Activated CD8-positive, alpha-beta memory T cell treated with anti-CD3 and anti-CD28 coated beads, Interleukin-2, amount 50 U/mL, for 48 hours (primary cell): ENCODE measurements at regions not wholly inside any gene's neighbourhood (a gene's known extent, or its start where the extent isn't known, plus 50 kb on each side); places are given as distances from the start of the nearest gene placed in this dataset.
"Not testable (repeated sequence)": the region's sequence is repeated elsewhere in the genome, so short reads cannot be mapped to it uniquely, and the experiment has no call there.

Experiments used
- DNase-seq: peaks from one replicate; pipeline ENCODE4 v3.0.0-alpha.2; 2020

DNA sequence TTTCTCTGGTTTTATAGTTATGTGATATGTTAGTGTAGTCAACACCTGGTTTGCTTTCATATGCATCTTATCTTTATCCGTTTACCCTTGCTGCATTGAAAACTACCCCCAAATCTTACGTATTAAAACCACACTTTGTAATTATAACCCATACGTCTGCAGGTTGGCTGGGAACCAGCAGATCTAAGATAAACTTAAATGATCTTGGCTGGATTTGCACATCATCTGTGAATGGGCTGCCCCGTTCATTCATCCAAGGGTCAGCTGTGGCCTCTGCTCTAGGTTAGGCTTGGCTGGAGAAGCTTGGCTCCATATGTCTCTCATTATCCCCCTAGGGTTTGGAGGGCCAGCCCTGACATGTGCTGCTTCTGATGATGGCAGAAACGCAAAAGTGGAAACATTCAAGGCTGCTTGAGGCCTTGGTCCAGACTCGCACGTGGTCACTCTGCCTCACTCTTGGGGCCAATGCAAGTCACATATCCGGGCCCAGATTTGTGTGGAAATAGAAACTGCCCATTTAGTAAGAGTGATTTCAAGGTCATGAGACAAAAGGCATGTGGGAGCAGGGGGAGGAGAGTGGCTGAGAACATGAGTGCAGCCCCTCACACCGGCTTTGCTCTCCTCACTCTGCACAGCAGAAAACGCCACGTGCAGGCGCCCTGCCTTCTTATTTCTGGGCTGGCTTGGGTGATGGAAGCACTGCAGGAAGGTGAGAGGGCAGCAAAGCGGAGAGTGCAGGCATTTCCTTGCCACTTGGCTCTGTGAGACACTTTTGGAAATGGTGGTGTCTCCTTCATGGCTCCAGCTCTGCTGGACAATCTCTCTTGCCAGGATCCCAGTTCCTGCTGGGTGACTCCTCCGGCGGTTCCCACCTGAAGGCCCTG, 553.8 kb downstream of the GLRX3 start:
- no peak for DNase-seq

DNA sequence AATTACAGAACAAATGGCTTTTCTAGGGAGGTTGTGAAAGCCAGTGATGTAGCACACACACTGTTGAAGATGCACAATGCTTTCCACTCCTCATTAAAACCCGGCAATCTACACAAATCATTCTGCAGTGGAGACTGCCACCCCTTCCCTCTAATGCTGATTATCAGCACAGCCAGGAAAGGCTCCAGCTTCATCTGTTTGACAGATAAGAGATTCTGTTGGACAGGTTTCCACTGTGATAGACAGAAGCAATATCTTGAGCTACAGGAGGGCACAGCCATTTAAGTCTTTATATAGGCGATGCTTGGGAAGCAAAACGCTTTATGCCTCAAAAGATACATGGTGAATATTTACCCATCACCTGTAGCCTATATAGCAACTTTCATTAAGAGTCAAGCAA, 555.6 kb downstream of the GLRX3 start:
- no peak for DNase-seq

DNA sequence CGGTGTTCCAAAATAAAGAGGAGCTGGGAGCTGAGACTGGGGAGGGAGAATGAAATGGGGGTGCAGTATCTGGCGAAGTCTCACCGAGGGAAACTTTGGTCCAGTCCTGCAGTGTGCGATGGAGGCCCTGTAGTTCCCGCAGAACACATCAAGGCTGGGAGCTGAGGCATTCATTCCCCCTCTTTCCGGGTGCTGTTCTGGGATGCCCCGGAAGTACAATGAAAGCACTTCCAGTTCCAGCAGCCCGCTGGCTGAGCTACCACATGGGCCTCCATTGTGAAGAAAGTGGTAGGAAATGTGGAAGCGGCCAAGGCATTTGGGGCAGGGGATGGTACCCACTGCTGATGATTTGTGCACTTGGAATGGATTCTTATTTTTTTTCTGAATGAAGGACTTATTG, 560.7 kb downstream of the GLRX3 start:
- no peak for DNase-seq

DNA sequence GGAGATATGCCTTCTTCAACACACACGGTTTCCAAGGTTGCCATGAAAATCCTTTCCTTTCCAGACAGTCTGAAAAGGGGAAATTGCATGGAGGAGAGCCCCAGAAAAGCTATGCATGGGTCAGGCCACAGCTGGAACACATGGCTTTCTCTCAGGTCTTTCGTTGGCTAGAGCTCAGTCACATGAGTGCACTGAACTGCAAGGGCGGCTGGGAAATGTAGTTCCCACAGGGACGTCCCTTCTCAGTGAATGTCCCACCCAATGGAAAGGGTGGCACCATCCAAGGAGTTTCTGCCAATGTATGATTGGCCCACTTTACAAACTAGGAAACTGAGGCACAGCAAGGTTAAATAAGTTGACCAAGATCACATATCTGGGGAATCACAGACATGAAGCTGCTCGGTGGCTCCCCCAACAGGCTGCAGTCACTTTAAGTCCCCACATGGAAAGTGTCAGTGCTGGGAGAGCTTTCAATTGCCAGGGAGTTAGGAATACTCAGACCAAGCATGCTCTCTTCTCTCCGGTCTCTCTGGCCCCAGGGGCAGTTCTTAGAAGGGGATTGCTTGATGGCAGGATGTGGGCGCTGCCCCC, 571.3 kb downstream of the GLRX3 start:
- DNase-seq: no peak

DNA sequence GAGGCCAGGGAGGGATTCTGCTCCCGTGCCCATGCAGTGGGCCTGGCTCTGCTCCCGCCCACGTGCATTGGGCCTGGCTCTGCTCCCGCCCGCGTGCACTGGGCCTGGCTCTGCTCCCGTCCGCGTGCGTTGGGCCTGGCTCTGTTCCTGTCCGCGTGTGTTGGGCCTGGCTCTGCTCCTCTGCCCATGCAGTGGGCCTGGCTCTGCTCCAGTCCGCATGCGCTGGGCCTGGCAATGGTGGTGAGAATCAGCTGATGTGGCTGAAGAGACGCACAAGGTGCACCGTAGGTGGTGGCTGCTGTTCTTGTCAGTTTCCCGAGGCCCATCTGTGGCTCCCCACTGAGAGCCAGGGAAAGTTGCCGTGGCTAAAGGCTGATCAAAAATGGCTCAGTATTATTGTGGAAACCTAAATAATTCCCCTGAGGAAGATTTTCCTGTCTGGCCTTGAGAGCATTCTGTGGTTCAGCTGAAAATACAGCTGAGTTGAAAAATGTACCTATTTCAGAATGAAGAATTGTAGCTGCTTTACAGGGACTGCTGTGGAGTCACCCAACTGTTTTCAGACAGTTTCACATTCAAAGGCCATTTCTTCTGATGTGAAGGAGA, 572.4 kb downstream of the GLRX3 start:
- DNase-seq: no peak

DNA sequence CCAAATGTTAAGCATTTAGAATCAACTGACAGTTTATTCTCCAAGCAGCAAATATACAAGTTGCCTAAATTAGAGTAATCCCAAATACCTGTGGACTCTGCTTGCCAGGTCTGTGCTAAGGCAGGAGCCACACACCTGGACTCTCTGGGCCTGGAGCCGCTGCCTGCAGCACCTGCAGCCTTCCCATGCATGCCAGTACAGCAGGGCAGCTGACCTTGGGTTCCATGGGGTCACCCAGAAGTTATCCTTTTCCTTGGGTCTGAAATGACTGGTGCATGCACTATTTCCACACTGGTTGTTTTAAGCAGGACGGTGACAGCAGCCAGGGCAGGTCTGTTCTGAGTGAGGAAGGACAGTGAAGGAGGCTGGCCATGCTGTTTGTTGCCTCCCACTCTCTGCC, 573.2 kb downstream of the GLRX3 start:
- DNase-seq: no peak

DNA sequence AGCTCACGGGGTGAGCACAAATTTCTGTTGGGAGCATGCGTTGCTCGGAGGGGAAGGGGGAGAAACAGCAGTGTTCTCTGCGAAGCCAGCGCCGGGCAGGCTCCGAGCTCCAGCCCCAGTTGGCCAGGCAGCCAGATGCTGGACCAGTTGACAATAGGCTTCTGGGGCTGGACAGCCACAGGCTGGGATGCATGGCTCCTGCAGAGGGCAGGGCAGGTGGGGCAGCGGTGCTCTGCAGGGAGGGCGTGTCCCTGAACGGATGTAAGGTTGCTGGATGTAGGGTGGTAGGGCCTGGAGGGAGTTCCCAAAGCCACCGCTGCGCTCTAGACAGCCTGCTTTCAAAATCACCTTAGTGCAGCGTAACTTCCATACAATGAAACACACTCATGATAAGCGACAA, 574.9 kb downstream of the GLRX3 start:
- DNase-seq: no peak

DNA sequence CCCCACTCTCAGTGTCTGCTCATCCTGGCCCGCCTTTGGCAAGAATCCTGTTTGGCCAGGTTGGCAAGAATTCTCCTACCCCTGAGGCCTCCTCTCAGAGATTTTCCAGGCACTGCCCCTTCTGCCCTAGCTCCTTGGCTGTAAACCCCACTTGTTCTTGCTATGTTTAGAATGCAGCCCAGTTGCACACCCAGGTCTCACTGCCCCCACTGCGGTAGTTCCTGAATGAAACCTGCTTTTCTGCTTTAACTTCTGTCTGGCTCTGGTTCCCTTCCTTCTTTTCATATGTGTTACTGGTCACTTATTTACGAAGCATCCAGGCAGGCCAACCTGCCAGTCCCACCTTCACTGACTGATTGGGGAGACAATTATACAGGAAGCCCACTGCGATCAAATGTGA, 576.9 kb downstream of the GLRX3 start:
- no peak for DNase-seq

DNA sequence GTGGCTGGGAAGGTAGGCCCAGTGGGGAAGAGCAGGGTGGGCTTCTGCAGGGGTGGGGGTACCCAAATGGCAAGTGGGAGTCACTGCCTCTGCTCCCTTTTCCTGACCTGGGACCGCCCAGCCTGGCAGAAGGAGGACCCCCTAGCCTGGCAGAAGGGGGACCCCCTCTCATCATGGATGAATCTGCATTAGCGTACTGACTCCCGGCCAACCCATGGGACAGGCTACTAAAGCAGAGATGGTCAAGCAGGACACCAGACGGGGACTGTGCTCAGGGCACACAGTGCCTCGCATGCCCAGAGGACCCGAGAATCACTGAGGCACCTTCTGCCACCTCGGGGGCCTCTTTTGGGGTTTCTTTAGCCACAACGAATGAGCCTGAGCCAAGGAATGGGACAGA, 577.5 kb downstream of the GLRX3 start:
- no peak for DNase-seq

DNA sequence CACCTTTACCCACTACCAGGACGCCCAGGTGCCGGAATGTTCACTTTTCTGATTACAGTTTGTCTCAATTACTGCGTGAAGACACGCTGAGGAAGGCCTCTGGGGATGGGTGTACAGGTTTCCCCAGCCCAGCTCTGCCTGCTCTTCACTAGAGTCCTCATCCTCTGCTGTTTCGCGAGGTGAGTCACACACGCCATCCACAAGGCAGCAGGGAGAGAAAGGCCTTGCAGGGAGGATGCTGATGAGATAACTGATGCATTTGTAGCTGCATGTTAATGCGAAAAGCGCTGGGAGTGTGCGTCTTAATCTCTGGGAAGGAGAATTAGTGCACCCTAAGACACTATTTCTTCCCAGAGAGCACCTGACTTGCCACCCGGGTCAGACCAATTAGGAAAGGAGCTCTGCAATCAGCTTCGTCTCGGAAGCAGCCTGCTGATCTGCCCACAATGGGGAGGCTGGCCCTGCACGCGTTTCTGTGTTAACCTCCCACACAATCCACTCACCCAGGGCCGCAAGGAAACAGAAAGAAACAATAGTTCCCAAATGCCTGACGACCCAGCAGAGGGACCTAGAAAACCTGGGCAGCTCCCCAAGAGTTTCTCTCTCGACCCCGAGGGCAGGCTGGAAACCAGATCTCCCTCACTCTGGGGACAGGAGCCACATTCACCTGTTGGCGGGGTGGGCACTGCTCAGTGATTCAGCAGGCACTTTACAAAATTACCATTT, 578.7 kb downstream of the GLRX3 start:
- no peak for DNase-seq

DNA sequence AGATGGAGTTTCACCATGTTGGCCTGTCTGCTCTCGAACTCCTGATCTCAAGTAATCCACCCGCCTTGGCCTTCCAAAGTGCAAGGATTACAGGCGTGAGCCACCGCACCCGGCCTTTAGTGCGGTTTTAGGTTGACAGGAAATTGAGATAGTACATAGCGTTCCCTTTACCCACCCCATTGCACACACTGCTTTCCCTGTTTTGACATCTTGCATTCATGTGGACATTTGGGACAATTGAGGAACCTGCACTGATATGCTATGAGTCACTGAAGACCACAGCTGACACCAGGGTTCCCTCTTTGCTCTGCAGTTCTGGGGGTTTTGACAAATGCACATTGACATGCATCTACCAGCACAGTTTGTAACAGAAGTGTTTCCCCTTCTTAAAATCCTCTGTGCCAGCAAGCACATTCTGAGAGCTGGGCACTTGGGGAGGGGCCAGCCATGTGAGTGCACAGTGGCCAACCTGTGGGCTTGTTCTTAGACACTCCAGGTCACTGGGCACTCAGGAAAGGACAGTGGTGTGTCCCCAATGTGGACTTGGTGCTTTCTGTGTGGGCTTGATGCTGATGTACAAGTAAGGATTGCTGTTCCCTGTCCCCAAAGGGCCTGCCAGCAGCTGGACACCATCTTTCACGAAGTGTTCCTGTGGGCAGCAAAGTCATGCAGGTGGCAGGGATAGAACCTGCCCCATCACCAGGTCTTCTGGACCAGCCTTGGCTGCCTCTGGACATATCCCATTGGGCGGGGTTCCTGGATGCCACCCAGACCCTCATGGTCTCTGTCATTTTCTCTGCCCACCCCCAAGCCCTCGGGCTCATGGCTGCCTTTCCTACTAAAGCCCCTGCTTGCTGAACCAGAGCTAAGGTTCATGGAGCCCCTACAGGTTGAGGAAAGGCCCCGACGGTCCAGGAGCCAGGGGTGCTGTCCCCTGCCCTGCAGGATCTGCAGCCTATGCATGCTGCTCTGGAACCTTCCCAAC, 579.8 kb downstream of the GLRX3 start:
- DNase-seq: no peak

DNA sequence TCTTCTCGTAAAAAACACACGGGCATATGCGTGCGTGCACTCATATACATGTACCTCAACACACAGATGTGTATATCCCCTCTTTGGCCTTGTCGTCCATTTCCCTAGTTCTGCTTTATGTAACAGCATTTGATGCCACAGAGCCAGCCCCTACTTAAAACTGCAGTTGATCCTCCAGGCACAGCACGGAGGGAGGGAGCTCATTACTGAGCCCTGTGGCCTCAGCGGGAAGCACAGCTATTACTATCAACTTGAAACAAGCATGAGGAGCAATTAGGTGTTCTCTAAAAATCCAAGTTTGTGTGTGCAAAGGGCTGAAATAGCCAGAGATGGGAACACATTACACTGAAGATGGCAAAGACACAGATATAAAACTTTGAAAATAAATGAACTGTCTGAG, 580.9 kb downstream of the GLRX3 start:
- no peak for DNase-seq

DNA sequence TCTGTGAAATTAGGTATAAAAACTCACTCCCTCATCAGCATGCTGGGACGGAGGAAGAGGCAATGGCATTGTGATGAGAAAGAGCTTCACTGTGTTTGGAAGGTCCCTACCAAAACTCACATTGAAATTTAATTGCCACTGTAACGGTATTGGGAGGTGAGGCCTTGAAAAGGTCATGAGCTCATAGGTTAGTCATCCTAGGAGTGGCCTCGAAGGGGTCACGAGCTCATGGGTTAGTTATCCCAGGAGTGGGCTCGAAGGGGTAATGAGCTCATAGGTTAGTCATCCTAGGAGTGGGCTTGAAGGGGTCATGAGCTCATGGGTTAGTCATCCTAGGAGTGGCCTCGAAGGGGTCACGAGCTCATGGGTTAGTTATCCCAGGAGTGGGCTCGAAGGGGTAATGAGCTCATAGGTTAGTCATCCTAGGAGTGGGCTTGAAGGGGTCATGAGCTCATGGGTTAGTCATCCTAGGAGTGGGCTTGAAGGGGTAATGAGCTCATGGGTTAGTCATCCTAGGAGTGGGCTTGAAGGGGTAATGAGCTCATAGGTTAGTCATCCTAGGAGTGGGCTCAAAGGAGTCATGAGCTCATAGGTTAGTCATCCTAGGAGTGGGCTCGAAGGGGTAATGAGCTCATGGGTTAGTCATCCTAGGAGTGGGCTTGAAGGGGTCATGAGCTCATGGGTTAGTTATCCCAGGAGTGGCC, 582.7 kb downstream of the GLRX3 start:
- not testable (repeated sequence) for DNase-seq

DNA sequence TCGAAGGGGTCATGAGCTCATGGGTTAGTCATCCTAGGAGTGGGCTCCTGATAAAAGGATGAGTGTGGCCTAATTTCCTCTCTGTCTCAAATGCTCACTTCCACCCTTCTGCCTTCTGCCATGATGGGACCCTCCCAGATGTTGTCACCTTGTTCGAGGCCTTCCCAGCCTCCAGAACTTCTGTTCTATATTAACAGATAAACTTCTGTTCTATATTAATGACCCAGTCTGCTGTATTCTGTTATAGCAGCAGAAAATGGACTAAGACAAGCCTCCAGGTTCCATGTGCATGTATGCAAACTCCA, 583.2 kb downstream of the GLRX3 start:
- DNase-seq: no peak

DNA sequence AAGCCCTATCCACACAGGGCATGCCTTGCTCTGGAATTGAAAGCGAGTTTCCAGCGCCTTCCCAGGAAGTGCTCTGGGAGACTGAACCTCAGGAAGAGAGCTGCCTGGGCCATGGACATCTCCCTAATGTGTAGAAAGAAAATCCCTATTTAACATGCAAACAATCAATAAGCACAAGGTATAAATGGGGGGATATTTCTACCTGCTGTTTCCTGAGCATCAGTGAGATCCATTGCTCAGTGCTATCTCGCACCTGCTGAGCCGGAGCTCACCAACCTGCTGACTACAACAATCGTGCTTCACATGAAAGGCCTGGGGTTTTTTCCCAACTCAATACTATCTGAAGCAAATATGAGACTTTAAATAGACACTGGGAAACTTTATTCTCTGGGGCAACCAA, 584.0 kb downstream of the GLRX3 start:
- no peak for DNase-seq

DNA sequence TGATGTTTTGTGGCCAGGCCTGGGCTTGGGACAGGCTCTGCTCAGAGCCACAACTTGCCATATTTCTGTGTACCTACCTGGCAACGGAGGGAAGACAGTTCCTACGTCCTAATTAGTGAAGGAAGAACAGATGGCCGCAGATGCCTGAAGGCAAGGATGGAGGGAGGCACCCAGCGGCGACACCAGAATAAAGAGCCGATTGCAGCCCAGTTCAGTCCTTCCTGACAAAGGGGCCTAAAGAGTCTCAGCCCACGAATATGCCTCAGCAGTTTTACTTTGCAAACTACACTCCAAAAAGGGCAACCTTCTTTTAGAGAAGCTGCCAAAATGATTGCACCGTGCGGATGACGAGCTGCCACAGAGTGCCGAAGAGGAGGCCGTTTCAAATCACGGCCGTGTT, 585.8 kb downstream of the GLRX3 start:
- DNase-seq: no peak

DNA sequence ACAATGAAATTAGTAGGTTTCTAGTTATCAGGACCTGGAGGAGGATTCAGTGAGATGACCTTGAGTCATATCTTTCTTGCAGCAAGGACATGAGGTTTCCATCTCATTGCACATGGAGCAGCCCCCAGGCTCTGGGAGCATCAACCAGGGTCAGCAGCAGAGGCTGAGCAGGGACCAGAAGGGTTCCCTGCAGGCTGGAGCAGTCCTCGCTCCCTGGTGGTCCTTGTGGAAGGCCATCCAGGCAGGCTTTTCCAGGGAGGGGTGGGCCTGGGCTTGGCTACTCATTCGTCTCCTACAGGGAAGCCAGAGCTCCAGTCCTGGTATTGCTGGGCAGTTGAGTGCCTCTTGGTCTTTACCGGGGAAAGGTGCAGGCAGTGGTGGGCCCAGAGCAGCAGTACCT, 587.5 kb downstream of the GLRX3 start:
- DNase-seq: no peak

DNA sequence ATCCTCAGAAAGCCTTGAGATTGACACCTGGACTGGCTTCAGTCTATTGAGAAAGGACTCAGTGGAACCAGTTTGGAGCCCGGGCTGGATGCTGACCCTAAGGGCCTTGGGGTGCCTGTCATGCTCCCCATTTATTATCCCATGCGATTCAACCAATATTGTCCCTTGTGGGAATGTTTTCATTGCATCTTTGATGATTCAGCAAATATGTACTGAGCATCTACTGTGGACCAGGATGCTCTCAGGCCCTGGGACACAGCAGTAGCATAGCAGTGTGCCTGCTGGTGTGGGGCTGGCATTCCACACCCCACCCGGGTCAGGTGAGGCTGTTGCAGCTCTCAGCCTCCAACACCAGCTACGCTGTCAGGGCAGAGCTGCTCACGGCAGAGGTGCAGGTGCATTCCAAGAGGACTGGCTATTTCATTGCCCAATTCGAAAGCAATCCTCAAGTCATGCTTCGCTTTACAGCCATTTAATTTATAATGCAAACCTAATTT, 586.0 kb downstream of the TCERG1L start:
- DNase-seq: no peak

DNA sequence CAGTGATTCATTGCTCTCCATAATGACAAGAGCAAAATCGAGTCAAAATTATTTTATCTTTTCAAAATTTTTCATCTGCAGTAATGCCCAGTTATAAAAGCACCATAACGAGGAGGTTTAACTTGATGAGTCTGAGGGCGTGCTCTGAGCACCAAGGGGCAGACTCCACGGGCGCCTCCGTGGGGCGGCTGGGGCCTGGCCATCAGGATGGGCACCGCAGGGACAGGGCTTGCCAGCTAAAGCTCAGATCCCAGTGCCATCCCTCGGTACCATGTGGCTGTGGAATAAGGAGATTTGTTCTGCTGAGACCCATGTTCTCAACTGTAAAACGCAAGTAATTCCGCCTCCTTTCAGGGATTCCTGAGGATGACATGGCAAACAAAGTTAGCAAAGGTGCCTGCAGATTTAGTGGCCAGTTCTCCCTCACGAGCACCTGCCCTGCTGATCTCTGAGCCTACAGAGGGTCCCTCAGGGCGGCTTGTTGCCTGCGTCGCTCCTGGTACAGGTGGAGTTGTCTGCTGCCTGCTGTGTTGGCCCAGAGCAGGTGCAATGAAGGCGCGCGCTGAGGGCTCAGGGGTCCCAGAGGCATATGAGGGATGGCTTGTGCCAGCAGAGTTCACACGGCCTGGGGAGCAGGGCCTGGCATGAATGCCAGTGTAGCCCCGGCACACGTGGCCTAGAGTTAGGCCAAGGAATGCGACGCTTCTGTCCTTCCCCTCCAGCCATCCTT, 584.4 kb downstream of the TCERG1L start:
- no peak for DNase-seq

DNA sequence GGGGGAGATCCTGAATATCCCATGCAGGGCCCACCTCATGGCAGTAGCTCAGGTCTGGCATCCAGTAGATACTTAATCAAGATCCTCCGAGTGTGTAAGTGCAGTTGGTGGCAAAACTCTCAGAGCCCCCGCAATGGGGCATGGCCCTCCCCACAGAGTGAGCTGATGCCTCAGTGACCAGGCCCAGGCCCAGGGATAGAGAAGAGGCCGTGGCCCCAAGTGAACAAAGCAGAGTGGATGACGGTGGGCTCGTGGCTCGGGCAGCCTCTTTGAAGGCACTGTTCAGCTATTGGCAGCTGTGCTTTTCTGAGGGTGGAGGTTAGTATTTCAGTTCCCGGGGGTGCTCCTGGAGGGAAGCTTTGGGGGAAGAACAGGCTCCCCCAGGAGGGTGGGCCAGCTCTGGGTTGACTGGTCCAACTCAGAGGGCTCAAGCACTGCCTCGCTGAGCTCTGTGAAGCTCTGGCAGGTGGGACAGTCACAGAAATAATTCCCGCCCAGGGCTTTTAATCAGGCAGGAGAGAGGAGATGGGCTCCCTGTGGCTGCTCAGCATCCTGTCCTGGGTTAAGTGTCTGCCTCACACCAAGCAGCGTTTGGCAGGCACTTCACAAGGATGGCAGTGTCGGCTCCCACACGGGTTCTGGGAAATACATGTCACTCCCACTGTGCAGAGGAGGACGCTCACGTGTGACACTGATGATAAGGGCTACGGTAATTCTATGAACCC, 583.6 kb downstream of the TCERG1L start:
- no peak for DNase-seq
